Hematopoietic multipotent progenitor cell (in vitro differentiated cells): ENCODE measurements at regions not wholly inside any gene's neighbourhood (a gene's known extent, or its start where the extent isn't known, plus 50 kb on each side); places are given as distances from the start of the nearest gene placed in this dataset.

Source experiments
- DNase-seq, 3 donors: peaks; one replicate each; pipeline ENCODE4 v3.0.0-alpha.2; 2011 to 2015; ENCODE audit warnings: low read depth in 2 of 3, low spot score in 2 of 3

DNA sequence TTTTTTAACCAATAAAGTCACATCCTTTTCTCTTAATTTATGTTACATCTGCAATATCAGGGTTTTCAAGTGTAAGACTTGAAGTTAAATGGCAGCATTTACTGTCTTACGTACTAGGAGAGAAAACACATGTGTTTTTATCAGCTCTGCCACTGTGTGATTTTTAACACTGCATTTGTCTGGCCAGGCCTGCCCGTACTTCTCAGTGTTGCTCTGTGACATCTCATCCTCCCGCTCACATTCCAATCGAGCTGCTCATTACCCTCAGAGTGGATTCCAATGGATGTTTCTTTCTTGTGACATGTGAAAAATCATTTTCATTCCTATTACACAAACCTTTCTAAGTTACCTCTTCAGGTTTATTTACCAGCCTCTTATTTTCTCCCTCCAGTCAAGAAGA is 420.3 kb downstream of the FAT4 start:
- DNase-seq, result no peak

DNA sequence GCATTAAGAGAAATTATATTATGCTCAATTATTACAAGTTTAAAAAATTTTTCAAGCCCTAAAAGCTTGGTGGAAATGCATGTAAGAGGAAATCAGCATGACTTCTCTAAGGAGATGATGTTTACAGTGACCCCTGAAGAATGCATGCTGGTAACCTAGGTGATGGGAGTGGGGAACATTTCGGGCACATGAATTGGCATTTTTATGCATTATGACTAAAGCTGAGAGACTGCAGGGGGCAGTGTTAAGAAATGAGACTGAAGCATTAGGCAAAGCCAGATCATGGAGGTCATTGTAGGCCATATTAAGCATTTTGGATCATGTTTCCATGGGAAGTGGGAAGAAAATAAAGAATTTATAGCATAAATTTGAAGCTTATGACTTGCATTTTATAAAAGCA is 421.3 kb downstream of the FAT4 start:
- peak in 2 of 3 donors; percentile 16 to 63 for DNase-seq

DNA sequence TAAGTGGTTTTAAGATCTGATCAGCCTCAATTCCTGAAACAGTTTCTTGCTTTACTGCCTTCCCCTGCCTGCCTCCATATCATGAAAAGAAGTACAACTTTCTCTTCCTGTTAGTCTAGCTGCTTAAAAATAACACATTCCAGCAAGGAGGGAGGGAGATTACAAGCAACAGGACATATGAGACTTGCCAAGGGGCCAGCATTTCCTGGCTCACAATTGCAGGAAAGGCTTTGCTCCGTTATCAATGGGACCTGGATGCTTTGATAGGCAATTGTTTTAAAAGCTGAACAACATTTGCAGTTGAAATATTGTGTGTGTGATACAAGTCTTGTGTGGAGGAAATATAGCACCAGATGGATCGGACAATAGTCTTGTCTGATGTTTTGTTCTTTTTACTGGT is 425.0 kb downstream of the FAT4 start:
- DNase-seq, result peak in 1 of 3 donors; percentile 4

DNA sequence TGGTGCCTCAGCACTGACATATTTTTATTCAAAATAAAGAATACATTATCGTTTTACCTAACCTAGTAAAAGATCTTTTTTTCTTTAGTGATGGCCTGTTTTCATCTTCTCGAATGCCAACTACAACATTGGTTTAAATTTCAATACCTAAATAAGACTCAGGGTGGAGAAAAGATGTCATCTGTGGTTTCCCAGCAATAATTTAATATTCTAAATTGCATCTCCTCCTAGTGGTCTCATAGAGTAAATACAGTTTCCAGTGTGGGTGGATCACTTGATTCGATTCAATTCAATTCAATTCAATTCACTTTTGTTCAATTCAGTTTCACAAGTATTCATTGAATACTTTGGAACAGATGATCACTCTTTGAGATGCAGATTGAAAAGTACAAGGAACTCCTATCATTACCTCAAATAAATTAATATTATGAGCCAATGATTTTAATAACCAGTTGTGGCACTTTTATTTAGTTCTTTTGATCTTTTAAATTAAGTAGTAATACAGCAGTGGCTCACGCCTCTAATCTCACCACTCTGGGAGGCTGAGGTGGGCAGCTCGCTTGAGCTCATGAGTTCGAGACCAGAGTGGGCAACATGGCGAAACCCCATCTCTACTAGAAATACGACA is 427.2 kb downstream of the FAT4 start:
- DNase-seq, result peak in 2 of 3 donors; percentile 8 to 43

DNA sequence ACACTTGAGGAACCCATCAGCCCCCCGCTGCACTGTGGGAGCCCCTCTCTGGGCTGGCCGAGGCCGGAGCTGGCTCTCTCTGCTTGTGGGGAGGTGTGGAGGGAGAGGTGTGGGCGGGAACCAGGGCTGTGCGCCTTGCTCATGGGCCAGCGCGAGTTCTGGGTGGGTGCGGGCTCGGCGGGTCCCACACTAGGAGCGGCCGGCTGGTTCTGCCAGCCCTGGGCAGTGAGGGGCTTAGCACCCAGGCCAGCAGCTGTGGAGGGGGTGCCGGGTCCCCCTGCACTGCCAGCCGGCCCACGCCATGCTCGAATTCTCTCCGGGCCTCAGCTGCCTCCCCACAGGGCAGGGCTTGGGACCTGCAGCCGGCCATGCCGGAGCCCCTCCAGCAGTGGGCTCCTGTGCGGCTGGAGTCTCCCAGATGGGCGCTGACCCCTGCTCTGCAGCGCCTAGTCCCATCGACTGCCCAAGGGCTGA is 430.2 kb downstream of the FAT4 start:
- DNase-seq, result no peak

DNA sequence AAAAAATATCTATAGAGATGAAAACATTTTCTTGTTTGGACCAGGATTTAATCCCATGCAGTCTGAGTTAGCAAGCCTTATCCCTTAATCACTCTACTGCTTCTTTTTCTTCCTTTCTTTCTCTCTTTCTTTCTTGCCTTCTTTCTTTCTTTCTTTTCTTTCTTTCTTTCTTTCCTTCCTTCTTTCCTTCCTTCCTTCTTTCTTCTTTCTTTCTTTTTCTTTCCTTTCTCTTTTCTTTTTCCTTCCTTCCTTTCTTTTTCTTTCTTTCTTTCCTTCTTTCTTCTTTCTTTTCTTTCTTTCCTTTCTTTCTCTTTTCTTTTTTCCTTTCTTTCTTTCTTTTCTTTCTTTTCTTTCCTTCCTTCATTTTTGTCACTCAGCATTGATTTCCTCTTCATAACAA is 434.6 kb downstream of the FAT4 start:
- no peak for DNase-seq

DNA sequence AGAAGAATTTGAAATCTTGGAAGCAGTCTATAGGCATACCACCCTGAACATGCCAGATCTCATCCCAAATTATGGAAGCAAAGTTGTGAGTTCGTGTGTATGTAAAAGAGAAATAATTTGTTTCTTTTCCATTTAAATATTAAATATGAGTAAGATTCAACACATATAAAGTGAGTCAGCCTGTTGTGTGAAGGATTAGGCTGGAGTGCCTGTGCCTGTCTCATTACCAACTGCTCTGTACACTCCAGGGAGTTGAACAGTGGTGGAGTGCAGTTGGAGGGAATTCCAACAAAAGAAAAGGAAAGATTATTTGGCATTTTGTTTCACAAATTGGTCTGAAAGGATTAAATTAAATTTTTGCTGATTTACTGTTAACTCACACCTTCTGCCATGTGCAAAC is 435.6 kb downstream of the FAT4 start:
- DNase-seq, result no peak

DNA sequence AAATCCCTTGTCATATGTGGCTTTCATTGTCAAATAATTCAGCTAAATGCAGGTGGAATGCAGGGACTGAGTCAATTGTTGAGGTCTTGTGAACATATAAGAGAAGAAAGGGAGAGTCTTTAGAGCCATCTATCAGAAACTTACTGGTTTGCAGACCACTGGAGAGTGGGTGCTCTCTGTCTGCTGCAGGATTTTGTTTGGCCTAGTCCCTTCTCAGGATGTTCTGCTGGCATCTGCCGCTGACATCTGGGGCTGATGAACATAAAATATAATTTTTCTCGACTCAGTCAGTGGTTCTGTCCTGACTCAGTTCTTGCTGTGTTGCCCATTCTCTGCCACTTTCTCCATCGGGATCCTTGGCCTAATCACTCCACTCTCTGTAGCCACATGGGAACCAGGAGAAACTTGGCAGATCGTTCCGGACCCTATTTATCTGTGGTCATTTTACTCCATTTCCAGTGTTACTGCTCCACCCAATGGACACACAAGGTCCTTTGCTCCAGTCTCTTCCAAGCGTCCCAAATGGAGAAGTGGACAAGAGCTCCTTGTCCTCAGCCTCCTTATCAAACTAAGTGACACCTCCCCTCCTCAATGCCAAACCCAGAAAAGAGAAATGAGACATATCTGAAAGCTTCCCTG is 436.2 kb downstream of the FAT4 start:
- no peak for DNase-seq

DNA sequence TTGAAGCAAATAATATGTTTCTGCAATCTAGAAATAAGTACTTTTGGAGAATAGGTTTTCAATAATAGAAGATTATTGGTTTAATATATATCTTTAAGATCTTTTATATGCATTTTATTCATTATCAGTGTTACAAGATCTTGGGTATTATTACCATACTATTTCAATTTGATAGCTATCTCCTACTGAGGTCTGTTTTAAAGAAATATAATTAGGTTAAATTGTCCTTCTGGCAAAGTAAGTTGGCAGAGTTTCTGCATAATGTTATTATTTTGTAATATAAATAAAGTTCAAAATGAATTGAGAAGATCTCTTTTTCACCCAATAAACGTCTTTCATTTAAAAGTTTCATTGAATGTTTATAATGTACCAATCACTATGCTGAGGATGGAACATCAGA is 443.7 kb downstream of the FAT4 start:
- no peak for DNase-seq

DNA sequence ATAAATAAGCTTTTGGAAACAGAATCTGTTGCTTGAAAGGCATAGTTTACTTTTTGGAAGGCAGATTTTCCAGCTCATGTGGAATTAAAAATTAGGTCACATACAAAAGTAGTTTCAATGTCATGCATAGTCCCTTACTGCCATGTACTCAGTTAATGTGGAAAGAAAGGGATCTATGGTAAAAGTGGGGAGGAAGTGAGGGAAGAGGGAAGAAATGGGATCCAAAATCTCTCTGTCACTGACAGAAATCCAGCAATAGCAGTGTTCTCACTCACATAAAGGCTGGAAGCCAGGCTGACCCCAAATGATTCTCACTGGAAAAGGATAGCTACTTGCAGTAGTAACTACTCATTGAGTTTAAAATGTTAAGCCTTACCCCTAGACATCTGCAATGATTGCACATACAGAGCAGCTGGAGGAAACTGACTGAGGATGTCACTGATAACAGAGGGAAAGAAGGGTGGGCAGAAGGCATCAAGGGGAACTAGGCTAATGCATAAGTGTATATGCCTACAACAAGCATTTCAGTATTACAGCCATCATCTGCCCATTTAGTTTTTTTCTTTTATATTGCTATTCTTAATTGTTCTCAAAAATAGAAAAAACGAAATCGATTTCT is 445.6 kb downstream of the FAT4 start:
- peak in 1 of 3 donors; percentile 29 for DNase-seq

DNA sequence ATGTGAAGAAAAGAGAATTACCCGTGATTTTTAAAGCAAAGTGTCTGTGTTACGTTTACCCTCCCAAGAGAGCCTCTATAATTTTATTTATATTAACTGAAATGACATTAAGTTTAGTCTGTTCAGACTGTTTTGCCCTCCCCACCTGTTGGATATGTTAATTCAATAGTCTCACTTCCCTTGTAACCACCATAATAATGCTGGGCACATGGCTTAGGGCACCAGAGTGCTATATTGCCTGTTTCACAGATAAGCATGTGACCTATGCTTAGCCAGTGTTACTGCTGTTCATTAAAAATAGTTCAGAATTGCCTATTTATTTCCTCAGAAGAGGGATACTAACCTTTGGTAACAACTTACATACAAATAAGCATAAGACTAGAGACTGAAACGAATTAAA is 446.2 kb downstream of the FAT4 start:
- no peak for DNase-seq

DNA sequence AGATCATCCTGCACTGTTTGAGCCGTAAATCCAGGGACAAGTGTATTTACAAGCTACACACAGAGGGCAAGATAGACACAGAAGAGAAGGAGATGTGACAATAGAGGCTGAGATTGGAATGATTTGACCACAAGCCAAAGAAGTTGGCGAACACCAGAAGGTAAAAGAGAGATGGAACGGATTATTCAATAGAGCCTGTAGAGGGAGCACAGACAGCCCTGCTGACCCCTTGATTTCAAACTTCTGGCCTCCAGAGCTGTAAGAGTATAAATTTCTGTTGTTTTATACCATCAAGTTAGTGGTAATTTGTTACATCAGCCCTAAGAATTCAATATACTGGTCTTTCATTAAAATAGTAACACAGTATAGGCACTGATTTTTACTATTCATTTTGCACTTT is 447.8 kb downstream of the FAT4 start:
- DNase-seq, result no peak

DNA sequence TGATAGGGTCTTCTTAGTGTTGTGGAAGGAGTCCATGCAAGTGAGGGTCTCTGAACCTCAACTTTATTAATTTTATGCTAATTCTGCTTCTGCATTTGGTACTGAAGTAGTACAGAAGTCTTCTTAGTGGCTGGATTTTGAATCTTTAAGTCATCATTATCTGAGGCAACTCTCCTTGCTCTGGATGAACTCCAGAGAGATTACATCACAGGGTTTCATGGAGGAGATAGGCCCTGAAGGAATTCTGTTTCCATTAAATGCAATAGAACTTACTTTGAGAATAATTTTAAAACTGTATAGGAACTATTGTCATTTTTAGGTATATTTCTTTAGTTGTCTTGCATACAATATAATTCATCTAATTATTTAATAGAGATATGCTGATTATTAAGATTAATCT is 451.2 kb downstream of the FAT4 start:
- DNase-seq, result no peak

DNA sequence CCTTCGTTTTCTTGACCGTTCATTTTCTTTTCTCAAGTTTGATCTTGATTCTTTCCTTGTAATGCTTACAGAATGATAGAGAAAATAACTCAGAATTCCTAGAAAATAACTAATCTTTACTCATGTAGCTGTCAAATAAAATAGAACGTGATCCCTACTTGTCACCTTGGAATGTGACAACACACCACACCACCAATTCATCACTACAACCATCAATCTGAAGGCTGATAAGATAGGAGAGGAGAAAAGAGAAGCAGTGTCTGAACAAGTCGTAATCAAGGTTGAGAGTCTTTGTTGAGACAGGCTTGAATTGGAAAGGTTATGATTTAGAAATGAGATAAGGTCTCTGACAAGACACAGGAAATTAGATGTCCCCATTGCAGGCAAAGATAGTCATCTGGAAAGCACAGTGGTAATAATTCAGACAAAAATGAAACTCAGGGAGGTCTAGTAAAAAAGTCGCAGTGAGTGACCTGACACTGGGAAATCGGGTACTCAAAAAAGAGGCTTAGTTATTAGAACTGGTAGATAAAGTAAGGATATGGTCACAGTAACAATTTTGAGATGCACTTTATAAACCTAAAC is 456.2 kb downstream of the FAT4 start:
- DNase-seq, result no peak

DNA sequence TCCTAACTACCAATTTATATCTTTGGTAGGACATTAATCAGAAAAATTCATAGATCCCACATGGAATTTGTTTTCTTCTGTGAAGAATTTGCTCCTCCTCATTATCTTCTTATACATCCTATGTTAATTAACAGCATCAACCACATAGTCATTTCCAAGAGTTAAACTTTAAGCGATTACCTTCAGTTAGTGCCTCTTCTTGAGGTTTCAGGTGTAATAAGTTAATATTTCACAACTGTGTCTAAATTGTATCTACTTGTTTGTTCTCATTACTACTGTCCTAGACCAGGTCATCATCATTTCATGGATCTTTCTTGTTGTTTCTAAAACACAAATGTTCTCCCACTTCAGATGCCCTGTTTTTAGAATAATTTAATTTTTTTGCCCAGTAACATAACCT is 457.9 kb downstream of the FAT4 start:
- DNase-seq, result no peak

DNA sequence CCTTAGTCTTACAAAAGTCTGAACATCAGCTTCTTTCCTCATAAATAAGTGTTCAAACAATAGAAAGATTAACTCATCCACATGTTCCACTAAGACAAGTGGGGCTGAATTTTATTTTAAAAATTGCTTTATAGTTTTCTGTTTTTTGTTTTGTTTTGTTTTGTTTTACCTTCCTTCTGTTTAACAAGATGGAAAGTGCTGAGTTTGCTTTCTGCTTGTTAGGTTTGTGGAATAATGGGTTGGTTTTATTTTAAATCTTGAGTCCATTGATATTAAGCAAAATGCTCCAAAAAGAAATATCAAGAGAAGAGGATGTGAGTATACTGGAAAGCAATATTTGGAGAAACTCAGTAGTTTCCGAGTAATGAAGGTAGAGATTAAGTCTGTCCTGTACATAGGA is 458.7 kb downstream of the FAT4 start:
- DNase-seq, result no peak

DNA sequence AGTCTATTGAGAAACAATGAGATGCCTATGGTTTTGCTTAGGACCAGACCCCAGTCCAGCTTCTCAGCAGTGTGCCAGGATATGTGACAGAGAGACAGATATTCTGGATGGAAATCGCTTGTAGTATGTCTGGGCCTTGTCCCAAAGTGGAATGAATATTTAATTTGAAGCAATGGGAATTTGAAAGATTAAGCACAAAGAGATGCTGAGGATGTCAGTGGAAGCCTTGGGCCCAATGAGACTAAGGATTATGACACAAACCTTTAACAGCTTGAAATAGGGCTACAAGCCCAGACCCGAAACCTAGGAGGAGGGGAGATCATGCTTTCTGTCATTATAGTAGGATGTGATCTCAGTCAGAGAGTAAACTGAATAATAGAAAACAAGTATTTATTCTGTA is 459.2 kb downstream of the FAT4 start:
- no peak for DNase-seq

DNA sequence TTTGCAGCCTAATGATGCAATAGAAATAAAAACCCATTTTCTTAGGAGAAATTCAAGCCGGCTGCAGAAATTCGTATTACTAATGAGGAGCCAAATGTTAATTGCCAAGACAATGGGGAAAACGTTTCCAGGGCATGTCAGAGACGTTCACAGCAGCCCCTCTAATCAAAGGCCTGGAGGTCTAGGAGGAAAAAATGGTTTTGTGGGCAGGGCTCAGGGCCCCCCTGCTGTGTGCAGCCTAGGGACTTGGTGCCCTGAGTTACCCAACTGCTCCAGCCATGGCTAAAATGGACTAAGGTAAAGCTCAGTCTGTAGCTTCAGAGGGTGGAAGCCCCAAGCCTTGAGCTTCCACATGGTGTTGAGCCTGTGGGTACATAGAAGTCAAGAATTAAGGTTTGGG is 461.4 kb downstream of the FAT4 start:
- no peak for DNase-seq

DNA sequence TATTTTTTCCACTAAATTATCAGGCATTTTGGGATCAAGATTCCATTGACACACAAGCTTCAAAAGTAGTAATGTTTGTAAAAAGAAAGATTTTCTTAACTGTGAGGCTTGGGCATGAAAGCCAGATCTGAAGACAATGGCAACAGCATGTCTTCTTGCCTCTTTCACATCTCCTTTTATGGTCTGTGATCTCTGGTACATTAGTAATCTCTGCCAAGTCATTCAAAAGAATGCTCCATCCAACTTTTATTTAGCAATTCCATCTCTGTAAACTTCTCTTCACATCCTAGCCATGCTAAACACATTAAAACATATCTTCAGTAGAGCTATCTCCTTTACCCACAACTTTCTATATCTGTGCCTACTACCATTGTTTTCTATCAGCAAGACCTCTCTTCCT is 465.4 kb downstream of the FAT4 start:
- no peak for DNase-seq

DNA sequence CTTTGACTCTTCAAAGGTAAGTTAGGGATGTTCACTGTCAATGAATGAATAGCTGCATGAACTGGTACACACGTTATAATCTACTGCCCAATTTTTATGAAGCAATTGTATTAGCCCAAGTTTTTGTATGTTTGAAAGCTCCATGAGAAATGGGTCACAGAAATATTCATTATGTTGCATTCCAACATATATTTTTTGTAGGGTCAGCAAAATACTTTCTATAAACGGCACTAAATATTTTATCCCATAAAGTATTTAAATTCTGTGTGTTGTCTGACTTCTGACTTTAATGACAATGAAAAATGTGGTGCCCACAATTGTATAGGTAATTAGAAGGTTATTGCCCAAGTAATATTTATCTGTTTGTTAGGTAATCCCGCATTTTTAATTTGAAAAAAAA is 466.0 kb downstream of the FAT4 start:
- DNase-seq, result no peak

DNA sequence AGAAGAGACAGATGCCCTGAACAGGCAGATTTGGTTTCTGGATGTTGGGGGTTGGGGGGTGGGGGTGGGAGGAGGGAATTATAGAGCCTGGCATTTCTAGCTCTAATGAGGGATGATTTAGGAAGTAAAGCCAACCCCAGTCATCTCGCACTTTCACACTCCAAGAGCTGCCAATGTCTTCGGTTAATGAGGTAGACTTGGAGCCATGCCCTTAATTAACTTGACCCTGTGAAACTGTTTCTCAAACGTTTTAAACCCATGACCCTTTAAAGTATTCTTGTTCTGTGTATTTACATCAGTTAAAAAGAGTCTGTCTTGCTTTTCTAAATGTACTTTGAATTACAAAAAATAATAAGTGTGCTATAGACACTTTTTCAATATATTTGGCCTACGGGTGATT is 466.9 kb downstream of the FAT4 start:
- no peak for DNase-seq

DNA sequence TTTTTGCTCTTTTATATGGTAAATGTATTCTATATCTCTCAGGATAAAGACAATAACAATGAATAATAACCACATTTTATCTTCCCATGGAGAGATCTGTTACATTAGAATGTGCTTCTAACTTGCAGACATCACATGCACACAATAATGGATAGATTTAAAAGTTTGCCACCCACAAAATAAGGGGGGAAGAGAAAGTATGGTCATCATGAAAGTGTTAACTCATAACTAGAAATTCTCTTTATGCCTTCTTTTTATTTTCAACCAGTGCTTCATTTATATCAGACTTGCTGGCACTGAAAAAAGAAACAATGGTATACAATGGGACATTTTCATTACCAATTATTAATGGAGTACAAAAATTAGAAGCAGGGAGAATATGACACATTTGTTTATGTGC is 470.0 kb downstream of the FAT4 start:
- DNase-seq, result no peak
